ENCODE measurements at regions not wholly inside any gene's neighbourhood (a gene's known extent, or its start where the extent isn't known, plus 50 kb on each side); places are given as distances from the start of the nearest gene placed in this dataset.

- Histone ChIP-seq H3K9me3 (no peaks in the 10 kb centered on the region), H3K79me2 (ENCODE audit: insufficient read depth) (no peaks in the 10 kb centered on the region), H3F3A (replicated peaks; ENCODE audit: insufficient read depth) (no peaks in the 10 kb centered on the region), H3K9ac (no peak overlapping the region), H3K4me2 (no peak overlapping the region), H3K27me3 (ENCODE audit: insufficient read depth) (no peaks in the 10 kb centered on the region), H3K9me2 (no peaks in the 10 kb centered on the region), H3K4me1 (ENCODE audit: control insufficient read depth in 1 of 2, insufficient read depth in 2 of 2, low read depth in 1 of 2, low read length in 1 of 2) (no peaks in the 10 kb centered on the region), H3K27ac (ENCODE audit: low read depth in 2 of 2, low read length in 1 of 2) (no peak overlapping the region), H3K36me3 (replicated peaks in 1 of 2; ENCODE audit: control insufficient read depth in 1 of 2, insufficient read depth in 2 of 2, low read length in 1 of 2) (no peaks in the 10 kb centered on the region), H2AFZ (ENCODE audit: low read depth) (no peak overlapping the region), H3K4me3 (ENCODE audit: low read depth in 2 of 2, low read length in 1 of 2) (no peak overlapping the region), H4K20me1 (ENCODE audit: insufficient read depth) (no peaks in the 10 kb centered on the region)
- CTCF ChIA-PET, result no interaction called here
- DNase-seq, result no peak
- no peak for TF ChIP-seq GABPA (IDR thresholded peaks at IDR 0.05; ENCODE audit: low read depth)
- no peak for TF ChIP-seq ELF1 (IDR thresholded peaks at IDR 0.05)
- TF ChIP-seq, protein P1, sequence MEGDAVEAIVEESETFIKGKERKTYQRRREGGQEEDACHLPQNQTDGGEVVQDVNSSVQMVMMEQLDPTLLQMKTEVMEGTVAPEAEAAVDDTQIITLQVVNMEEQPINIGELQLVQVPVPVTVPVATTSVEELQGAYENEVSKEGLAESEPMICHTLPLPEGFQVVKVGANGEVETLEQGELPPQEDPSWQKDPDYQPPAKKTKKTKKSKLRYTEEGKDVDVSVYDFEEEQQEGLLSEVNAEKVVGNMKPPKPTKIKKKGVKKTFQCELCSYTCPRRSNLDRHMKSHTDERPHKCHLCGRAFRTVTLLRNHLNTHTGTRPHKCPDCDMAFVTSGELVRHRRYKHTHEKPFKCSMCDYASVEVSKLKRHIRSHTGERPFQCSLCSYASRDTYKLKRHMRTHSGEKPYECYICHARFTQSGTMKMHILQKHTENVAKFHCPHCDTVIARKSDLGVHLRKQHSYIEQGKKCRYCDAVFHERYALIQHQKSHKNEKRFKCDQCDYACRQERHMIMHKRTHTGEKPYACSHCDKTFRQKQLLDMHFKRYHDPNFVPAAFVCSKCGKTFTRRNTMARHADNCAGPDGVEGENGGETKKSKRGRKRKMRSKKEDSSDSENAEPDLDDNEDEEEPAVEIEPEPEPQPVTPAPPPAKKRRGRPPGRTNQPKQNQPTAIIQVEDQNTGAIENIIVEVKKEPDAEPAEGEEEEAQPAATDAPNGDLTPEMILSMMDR (IDR thresholded peaks at IDR 0.05), result no peak
- TF ChIP-seq JUND (IDR thresholded peaks at IDR 0.05), result no peak
- no peak for TF ChIP-seq MXI1 (IDR thresholded peaks at IDR 0.05; ENCODE audit: low read depth, low read length)
- TF ChIP-seq GATA2 (CRISPR knock-in tag; IDR thresholded peaks at IDR 0.05), result no peak
- no peak for TF ChIP-seq FOXJ3 (CRISPR knock-in tag; IDR thresholded peaks at IDR 0.05)
- TF ChIP-seq POLR2AphosphoS5 (IDR thresholded peaks at IDR 0.05; ENCODE audit: low read depth, low read length), result no peak
- TF ChIP-seq TCF12 (IDR thresholded peaks at IDR 0.05), result no peak
- TF ChIP-seq NFIC (IDR thresholded peaks at IDR 0.05; ENCODE audit: borderline replicate concordance), result no peak
- TF ChIP-seq FOXM1 (IDR thresholded peaks at IDR 0.05; ENCODE audit: low read depth), result no peak
- TF ChIP-seq SMC3 (IDR thresholded peaks at IDR 0.05; ENCODE audit: low read depth, low read length), result no peak
- TF ChIP-seq, protein P2, sequence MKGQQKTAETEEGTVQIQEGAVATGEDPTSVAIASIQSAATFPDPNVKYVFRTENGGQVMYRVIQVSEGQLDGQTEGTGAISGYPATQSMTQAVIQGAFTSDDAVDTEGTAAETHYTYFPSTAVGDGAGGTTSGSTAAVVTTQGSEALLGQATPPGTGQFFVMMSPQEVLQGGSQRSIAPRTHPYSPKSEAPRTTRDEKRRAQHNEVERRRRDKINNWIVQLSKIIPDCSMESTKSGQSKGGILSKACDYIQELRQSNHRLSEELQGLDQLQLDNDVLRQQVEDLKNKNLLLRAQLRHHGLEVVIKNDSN (IDR thresholded peaks at IDR 0.05; ENCODE audit: borderline replicate concordance, low read depth), result no peak
- no peak for TF ChIP-seq RFX5 (IDR thresholded peaks at IDR 0.05; ENCODE audit: low read length)
- WGBS (ENCODE audit: low lambda C conversion rate), result 63% methylated on average over 10 of the region's 10 CpGs
- POLR2A ChIA-PET, result no interaction called here
Observed at GRCh38 chr15:81851325-81851724, 194.5 kb downstream of the MEX3B start.

GRCh38 chr15:81849289-81849688 lies 196.5 kb downstream of the MEX3B start:
- H3K36me3 ChIP-seq (replicated peaks in 1 of 2; ENCODE audit: control insufficient read depth in 1 of 2, insufficient read depth in 2 of 2, low read length in 1 of 2), result no peaks in the 10 kb centered on the region
- H3K27me3 ChIP-seq (ENCODE audit: insufficient read depth), result no peaks in the 10 kb centered on the region
- POLR2A ChIA-PET, result no interaction called here
- no peak overlapping the region for H3K27ac ChIP-seq (ENCODE audit: low read depth in 2 of 2, low read length in 1 of 2)
- H3K9me3 ChIP-seq, result no peaks in the 10 kb centered on the region
- H2AFZ ChIP-seq (ENCODE audit: low read depth), result no peak overlapping the region
- TF ChIP-seq EZH2phosphoT487 (IDR thresholded peaks at IDR 0.05; ENCODE audit: borderline replicate concordance, low read depth) (no peak), GATA2 (CRISPR knock-in tag; IDR thresholded peaks at IDR 0.05) (no peak), YY1 (IDR thresholded peaks at IDR 0.05; ENCODE audit: low read depth) (no peak), GABPA (IDR thresholded peaks at IDR 0.05; ENCODE audit: low read depth) (no peak), EP300 (IDR thresholded peaks at IDR 0.05; ENCODE audit: borderline replicate concordance in 1 of 2, low read depth in 1 of 2, low read length in 1 of 2) (no peak), USF2 (IDR thresholded peaks at IDR 0.05; ENCODE audit: borderline replicate concordance, low read depth, low read length) (no peak), TEAD4 (IDR thresholded peaks at IDR 0.05; ENCODE audit: borderline replicate concordance, insufficient read depth) (no peak), MEF2A (IDR thresholded peaks at IDR 0.05; ENCODE audit: borderline replicate concordance, low read depth) (no peak), FOXM1 (IDR thresholded peaks at IDR 0.05; ENCODE audit: low read depth) (no peak), SIN3A (IDR thresholded peaks at IDR 0.05; ENCODE audit: borderline replicate concordance, low read depth, low read length) (no peak), RCOR1 (IDR thresholded peaks at IDR 0.05; ENCODE audit: low read length) (no peak)
- TF ChIP-seq, protein P3, sequence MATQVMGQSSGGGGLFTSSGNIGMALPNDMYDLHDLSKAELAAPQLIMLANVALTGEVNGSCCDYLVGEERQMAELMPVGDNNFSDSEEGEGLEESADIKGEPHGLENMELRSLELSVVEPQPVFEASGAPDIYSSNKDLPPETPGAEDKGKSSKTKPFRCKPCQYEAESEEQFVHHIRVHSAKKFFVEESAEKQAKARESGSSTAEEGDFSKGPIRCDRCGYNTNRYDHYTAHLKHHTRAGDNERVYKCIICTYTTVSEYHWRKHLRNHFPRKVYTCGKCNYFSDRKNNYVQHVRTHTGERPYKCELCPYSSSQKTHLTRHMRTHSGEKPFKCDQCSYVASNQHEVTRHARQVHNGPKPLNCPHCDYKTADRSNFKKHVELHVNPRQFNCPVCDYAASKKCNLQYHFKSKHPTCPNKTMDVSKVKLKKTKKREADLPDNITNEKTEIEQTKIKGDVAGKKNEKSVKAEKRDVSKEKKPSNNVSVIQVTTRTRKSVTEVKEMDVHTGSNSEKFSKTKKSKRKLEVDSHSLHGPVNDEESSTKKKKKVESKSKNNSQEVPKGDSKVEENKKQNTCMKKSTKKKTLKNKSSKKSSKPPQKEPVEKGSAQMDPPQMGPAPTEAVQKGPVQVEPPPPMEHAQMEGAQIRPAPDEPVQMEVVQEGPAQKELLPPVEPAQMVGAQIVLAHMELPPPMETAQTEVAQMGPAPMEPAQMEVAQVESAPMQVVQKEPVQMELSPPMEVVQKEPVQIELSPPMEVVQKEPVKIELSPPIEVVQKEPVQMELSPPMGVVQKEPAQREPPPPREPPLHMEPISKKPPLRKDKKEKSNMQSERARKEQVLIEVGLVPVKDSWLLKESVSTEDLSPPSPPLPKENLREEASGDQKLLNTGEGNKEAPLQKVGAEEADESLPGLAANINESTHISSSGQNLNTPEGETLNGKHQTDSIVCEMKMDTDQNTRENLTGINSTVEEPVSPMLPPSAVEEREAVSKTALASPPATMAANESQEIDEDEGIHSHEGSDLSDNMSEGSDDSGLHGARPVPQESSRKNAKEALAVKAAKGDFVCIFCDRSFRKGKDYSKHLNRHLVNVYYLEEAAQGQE (IDR thresholded peaks at IDR 0.05; ENCODE audit: low read depth, low read length), result no peak
- TF ChIP-seq, protein P2 (IDR thresholded peaks at IDR 0.05; ENCODE audit: borderline replicate concordance, low read depth), result no peak
- no peak overlapping the region for H3K9ac ChIP-seq
- H3K4me2 ChIP-seq, result no peak overlapping the region
- H3K79me2 ChIP-seq (ENCODE audit: insufficient read depth), result no peaks in the 10 kb centered on the region
- WGBS (ENCODE audit: low lambda C conversion rate), result 28% methylated on average over 6 of the region's 6 CpGs
- H3K4me3 ChIP-seq (ENCODE audit: low read depth in 2 of 2, low read length in 1 of 2), result no peak overlapping the region
- no peaks in the 10 kb centered on the region for H4K20me1 ChIP-seq (ENCODE audit: insufficient read depth)
- no peaks in the 10 kb centered on the region for H3K9me2 ChIP-seq
- H3K4me1 ChIP-seq (ENCODE audit: control insufficient read depth in 1 of 2, insufficient read depth in 2 of 2, low read depth in 1 of 2, low read length in 1 of 2), result no peaks in the 10 kb centered on the region
- no peaks in the 10 kb centered on the region for H3F3A ChIP-seq (replicated peaks; ENCODE audit: insufficient read depth)
- no peak for DNase-seq
- CTCF ChIA-PET, result no interaction called here
